H1 (cell line): ENCODE measurements at regions not wholly inside any gene's neighbourhood (a gene's known extent, or its start where the extent isn't known, plus 50 kb on each side); places are given as distances from the start of the nearest gene placed in this dataset.

ENCODE experiments used
- EZH2 ChIP-seq: fragments of 200-600 bp; sonication (generic); IDR thresholded peaks from 2 replicates; pipeline ENCODE4 v1.7.1; 2012; ENCODE audit warnings: low read depth, mild to moderate bottlenecking, moderate library complexity, low read length, inconsistent platforms; ENCODE audit not compliant: severe bottlenecking
- TF ChIP-seq, protein P1 (sequence below): IDR thresholded peaks from 2 replicates; pipeline ENCODE4 v1.6.1; 2011; ENCODE audit warnings: low read depth, mild to moderate bottlenecking, low read length; ENCODE audit not compliant: insufficient read depth

DNA sequence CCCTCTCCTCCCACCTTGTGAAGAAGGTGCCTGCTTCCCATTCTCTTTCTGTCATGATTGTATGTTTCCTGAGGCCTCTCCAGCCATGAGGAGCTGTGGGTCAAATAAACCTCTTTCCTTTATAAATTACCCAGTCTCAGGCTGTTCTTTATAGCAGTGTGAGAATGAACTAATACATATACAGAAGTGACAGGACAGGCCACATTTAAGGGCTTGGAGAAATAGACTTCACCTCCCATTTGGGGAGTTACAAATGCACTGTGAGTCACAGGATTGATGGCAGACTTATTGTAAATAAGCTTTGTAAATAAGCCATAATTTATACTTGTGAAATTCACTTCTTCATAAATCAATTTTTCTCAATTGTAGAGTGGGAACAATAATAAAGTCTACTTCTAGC, 543.3 kb downstream of the LRRIQ3 start (continued):
- TF ChIP-seq, protein P1, sequence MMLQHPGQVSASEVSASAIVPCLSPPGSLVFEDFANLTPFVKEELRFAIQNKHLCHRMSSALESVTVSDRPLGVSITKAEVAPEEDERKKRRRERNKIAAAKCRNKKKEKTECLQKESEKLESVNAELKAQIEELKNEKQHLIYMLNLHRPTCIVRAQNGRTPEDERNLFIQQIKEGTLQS = no peak
- no peak for TF ChIP-seq EZH2
- TF ChIP-seq, all 59 proteins: peak for 0
